Activated T-helper 17 cell treated with anti-CD3 and anti-CD28 coated beads, Interleukin-2, amount 50 U/mL, for 72 hours (primary cell): ENCODE measurements at regions not wholly inside any gene's neighbourhood (a gene's known extent, or its start where the extent isn't known, plus 50 kb on each side); places are given as distances from the start of the nearest gene placed in this dataset.
"Not testable (repeated sequence)": the region's sequence is repeated elsewhere in the genome, so short reads cannot be mapped to it uniquely, and the experiment has no call there.

ENCODE experiments used
- ATAC-seq: fragments of 150-1000 bp; cut with Tn5 transposase; replicated peaks from 2 replicates; pipeline ENCODE4 v1.10.0; 2021; ENCODE audit warnings: mild to moderate bottlenecking, moderate library complexity
- H3K27ac Mint-ChIP-seq: one replicate; pipeline ENCODE4 v1.8.0; 2022; ENCODE audit warnings: mixed read lengths
- H3K27me3 Mint-ChIP-seq: one replicate; pipeline ENCODE4 v1.8.0; 2022; ENCODE audit warnings: mixed read lengths
- H3K36me3 Mint-ChIP-seq: one replicate; pipeline ENCODE4 v1.8.0; 2022; ENCODE audit warnings: low read depth, mild to moderate bottlenecking, mixed read lengths
- H3K4me1 Mint-ChIP-seq: one replicate; pipeline ENCODE4 v1.8.0; 2022; ENCODE audit warnings: mixed read lengths
- H3K4me3 Mint-ChIP-seq: one replicate; pipeline ENCODE4 v1.8.0; 2022; ENCODE audit warnings: mild to moderate bottlenecking, mixed read lengths
- H3K9me3 Mint-ChIP-seq: one replicate; pipeline ENCODE4 v1.8.0; 2022; ENCODE audit warnings: mixed read lengths

DNA sequence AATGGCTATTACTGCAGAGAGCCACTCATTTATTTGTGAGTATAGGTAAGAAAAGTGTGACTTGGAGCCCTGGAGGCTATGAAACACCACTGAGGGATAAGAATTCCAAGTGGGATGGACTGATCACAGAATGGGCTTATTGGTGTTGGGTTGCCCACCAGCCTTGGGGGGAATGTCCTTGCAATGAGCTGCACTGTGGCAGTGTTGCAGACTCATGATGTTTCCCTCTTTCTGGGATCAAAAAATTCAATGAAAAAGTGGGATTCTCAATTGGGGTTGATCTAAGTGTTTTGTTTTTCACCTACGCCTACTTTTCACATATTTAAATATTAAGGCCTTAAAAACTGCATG is 1024.5 kb upstream of the PCDH10 start:
- H3K36me3 Mint-ChIP-seq, result no peaks in the 10 kb centered on the region
- no peak for ATAC-seq
- H3K4me3 Mint-ChIP-seq, result no peak overlapping the region
- no peaks in the 10 kb centered on the region for H3K4me1 Mint-ChIP-seq
- peaks cover 4% of the 10 kb centered on the region for H3K9me3 Mint-ChIP-seq
- H3K27me3 Mint-ChIP-seq, result no peaks in the 10 kb centered on the region
- H3K27ac Mint-ChIP-seq, result no peak overlapping the region

GRCh38 chr4:132125131-132125530 is 1024.0 kb upstream of the PCDH10 start:
- Mint-ChIP-seq H3K27me3 (no peaks in the 10 kb centered on the region), H3K27ac (no peak overlapping the region), H3K4me1 (no peaks in the 10 kb centered on the region)

GRCh38 chr4:132132433-132132832 is 1016.7 kb upstream of the PCDH10 start:
- Mint-ChIP-seq H3K27ac (no peak overlapping the region), H3K36me3 (no peaks in the 10 kb centered on the region), H3K4me3 (no peak overlapping the region), H3K9me3 (peaks cover 3% of the 10 kb centered on the region), H3K4me1 (no peaks in the 10 kb centered on the region), H3K27me3 (no peaks in the 10 kb centered on the region)
- ATAC-seq, result no peak

More at GRCh38 chr4:132125131-132125530, 1024.0 kb upstream of the PCDH10 start:
- Mint-ChIP-seq H3K36me3 (no peaks in the 10 kb centered on the region), H3K4me3 (no peak overlapping the region), H3K9me3 (peaks cover 4% of the 10 kb centered on the region)
- no peak for ATAC-seq

GRCh38 chr4:132169660-132170059 is 979.4 kb upstream of the PCDH10 start:
- Mint-ChIP-seq H3K36me3 (no peaks in the 10 kb centered on the region), H3K4me3 (no peak overlapping the region), H3K27ac (no peak overlapping the region), H3K9me3 (peaks cover 29% of the 10 kb centered on the region), H3K27me3 (no peaks in the 10 kb centered on the region), H3K4me1 (no peaks in the 10 kb centered on the region)
- no peak for ATAC-seq

DNA sequence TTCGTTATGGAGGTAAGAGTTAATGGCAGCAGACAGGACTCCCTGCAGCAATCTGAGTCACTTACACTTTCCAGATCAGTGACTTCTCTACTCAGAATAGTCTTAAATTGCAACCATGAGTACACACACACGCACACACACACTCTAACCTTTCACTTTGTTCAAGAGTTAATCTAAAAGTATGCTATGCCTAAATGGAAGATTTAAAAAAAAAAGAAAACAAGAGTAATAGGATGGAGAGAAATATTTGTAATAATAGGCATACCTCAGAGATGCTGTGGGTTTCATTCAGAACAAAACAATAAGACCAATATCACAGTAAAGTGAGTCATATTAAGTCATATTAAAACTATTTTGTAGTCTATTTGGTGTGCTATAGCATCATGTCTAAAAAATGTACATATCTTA is 969.1 kb upstream of the PCDH10 start:
- no peak overlapping the region for H3K4me3 Mint-ChIP-seq
- ATAC-seq, result no peak
- no peaks in the 10 kb centered on the region for H3K27me3 Mint-ChIP-seq
- no peaks in the 10 kb centered on the region for H3K4me1 Mint-ChIP-seq
- H3K36me3 Mint-ChIP-seq, result no peaks in the 10 kb centered on the region
- no peaks in the 10 kb centered on the region for H3K9me3 Mint-ChIP-seq
- H3K27ac Mint-ChIP-seq, result no peak overlapping the region

DNA sequence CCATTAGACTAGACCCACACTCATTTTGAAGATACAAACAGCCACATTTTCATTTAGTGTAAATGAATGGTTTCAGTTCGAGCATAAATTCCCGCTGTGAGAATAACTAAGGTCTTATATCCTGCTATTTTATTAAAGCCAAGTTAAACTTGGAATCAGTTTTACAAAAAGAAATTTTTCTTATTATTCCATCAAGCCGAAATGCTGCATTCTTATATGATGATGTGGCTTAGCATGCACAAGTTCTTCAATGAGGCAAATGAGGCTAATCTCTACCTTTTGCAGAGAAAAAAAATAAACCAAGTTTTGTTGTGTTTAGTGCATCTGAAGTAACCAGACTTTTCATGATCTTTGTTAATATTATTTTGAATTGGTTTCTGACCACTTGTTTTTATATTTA is 953.9 kb upstream of the PCDH10 start:
- Mint-ChIP-seq H3K27ac (no peak overlapping the region), H3K4me1 (no peaks in the 10 kb centered on the region), H3K36me3 (no peaks in the 10 kb centered on the region), H3K9me3 (peaks cover 4% of the 10 kb centered on the region), H3K4me3 (no peak overlapping the region), H3K27me3 (no peaks in the 10 kb centered on the region)
- ATAC-seq, result no peak

DNA sequence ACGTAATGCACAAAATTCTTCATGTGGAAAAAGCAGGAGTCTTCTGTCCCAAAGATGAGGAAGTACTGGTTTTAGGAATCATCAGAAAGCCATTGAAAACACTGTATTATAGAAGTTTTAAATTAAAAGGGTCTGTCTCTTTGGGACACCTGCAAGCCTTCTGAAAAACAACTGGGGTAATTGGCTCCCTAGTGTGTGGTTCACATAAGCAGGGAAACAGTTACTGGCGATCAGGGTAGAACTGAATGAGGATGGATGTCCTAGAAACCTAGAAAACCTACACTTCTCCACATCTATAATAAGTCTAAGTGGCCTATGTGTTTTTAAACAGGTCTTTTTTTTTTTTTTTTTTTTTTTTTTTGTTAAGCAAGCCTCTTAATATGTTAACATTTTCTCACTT is 945.5 kb upstream of the PCDH10 start:
- Mint-ChIP-seq H3K9me3 (no peaks in the 10 kb centered on the region), H3K36me3 (no peaks in the 10 kb centered on the region), H3K4me1 (no peaks in the 10 kb centered on the region), H3K27me3 (no peaks in the 10 kb centered on the region), H3K27ac (no peak overlapping the region), H3K4me3 (no peak overlapping the region)
- ATAC-seq, result no peak

- H3K4me1 Mint-ChIP-seq, result no peaks in the 10 kb centered on the region
- no peak overlapping the region for H3K4me3 Mint-ChIP-seq
- ATAC-seq, result no peak
- no peak overlapping the region for H3K27ac Mint-ChIP-seq
- H3K27me3 Mint-ChIP-seq, result no peaks in the 10 kb centered on the region
- no peaks in the 10 kb centered on the region for H3K36me3 Mint-ChIP-seq
- no peaks in the 10 kb centered on the region for H3K9me3 Mint-ChIP-seq
These were observed 934.6 kb upstream of the PCDH10 start for GRCh38 chr4:132214519-132214918.

DNA sequence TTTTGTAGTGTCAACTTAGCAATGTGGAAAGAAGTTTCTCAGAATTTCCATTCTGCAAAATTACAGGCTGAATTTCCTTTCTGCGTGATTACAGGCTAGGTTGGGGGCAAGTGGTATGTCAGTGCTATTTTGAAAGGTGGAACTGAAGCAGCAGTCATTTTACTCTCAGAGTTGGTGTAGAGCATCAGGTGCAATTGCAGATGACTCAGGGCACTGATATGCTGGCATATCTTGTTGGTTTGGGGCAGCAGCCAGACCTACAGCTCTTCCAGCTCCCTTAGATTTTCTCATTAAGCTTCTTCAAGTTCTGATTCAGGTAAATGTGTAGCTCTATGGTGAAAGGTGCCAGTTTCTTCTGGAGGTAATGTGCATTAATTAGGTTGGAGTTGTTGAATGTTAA is 930.7 kb upstream of the PCDH10 start:
- Mint-ChIP-seq H3K36me3 (no peaks in the 10 kb centered on the region), H3K4me1 (no peaks in the 10 kb centered on the region), H3K27me3 (no peaks in the 10 kb centered on the region), H3K4me3 (no peak overlapping the region), H3K27ac (no peak overlapping the region), H3K9me3 (peaks cover 9% of the 10 kb centered on the region)
- no peak for ATAC-seq

GRCh38 chr4:132227151-132227856 is 921.8 kb upstream of the PCDH10 start:
- H3K36me3 Mint-ChIP-seq, result no peaks in the 10 kb centered on the region
- no peak overlapping the region for H3K27ac Mint-ChIP-seq
- no peak overlapping the region for H3K4me3 Mint-ChIP-seq
- peaks cover 16% of the 10 kb centered on the region for H3K9me3 Mint-ChIP-seq
- H3K4me1 Mint-ChIP-seq, result no peaks in the 10 kb centered on the region
- no peak for ATAC-seq
- H3K27me3 Mint-ChIP-seq, result no peaks in the 10 kb centered on the region

- not testable (repeated sequence) for ATAC-seq, H3K36me3 Mint-ChIP-seq, H3K4me1 Mint-ChIP-seq, H3K4me3 Mint-ChIP-seq, H3K27me3 Mint-ChIP-seq, H3K27ac Mint-ChIP-seq
- peaks cover 15% of the 10 kb centered on the region for H3K9me3 Mint-ChIP-seq
These were observed 921.3 kb upstream of the PCDH10 start for GRCh38 chr4:132227857-132228165.

GRCh38 chr4:132228676-132229075 is 920.4 kb upstream of the PCDH10 start:
- no peaks in the 10 kb centered on the region for H3K4me1 Mint-ChIP-seq
- no peak overlapping the region for H3K27ac Mint-ChIP-seq
- no peak overlapping the region for H3K4me3 Mint-ChIP-seq
- H3K36me3 Mint-ChIP-seq, result no peaks in the 10 kb centered on the region
- no peak for ATAC-seq
- no peaks in the 10 kb centered on the region for H3K27me3 Mint-ChIP-seq
- peaks cover 17% of the 10 kb centered on the region for H3K9me3 Mint-ChIP-seq

DNA sequence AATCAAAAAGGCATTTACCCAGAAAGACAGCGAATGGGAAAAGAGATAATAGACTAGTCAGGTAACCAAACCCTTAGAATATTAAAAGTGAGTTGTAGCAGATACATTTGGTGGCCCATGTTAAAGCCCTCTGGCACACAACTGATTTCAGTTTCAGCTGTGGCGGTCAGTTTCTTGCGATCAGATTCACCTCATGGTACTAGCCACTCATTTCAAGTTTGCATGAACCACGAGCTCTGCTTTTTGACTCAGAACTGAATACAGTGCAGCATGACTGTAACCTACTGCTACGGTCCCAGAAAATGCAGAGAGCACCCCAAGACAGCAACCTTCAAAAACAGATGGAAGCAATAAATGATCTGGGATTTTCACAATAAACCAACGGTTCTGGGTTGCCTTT is 919.1 kb upstream of the PCDH10 start:
- Mint-ChIP-seq H3K9me3 (peaks cover 14% of the 10 kb centered on the region), H3K4me3 (no peak overlapping the region), H3K36me3 (no peaks in the 10 kb centered on the region), H3K27me3 (no peaks in the 10 kb centered on the region), H3K4me1 (no peaks in the 10 kb centered on the region), H3K27ac (no peak overlapping the region)
- no peak for ATAC-seq

- H3K4me3 Mint-ChIP-seq, result no peak overlapping the region
- no peaks in the 10 kb centered on the region for H3K36me3 Mint-ChIP-seq
- H3K4me1 Mint-ChIP-seq, result no peaks in the 10 kb centered on the region
- no peaks in the 10 kb centered on the region for H3K27me3 Mint-ChIP-seq
- no peak for ATAC-seq
- H3K27ac Mint-ChIP-seq, result no peak overlapping the region
- peaks cover 27% of the 10 kb centered on the region for H3K9me3 Mint-ChIP-seq
These were observed 910.4 kb upstream of the PCDH10 start for GRCh38 chr4:132238697-132239096.

- Mint-ChIP-seq H3K36me3 (no peaks in the 10 kb centered on the region), H3K9me3 (peaks cover 22% of the 10 kb centered on the region), H3K27ac (no peak overlapping the region), H3K27me3 (no peaks in the 10 kb centered on the region), H3K4me3 (no peak overlapping the region), H3K4me1 (no peaks in the 10 kb centered on the region)
- no peak for ATAC-seq
These were observed 909.0 kb upstream of the PCDH10 start for GRCh38 chr4:132240081-132240480.

GRCh38 chr4:132245319-132245718 is 903.8 kb upstream of the PCDH10 start:
- no peaks in the 10 kb centered on the region for H3K4me1 Mint-ChIP-seq
- ATAC-seq, result no peak
- no peak overlapping the region for H3K4me3 Mint-ChIP-seq
- peaks cover 13% of the 10 kb centered on the region for H3K9me3 Mint-ChIP-seq
- no peak overlapping the region for H3K27ac Mint-ChIP-seq
- H3K27me3 Mint-ChIP-seq, result no peaks in the 10 kb centered on the region
- H3K36me3 Mint-ChIP-seq, result no peaks in the 10 kb centered on the region
